PC-9 (cell line): ENCODE measurements at regions not wholly inside any gene's neighbourhood (a gene's known extent, or its start where the extent isn't known, plus 50 kb on each side); places are given as distances from the start of the nearest gene placed in this dataset.

ENCODE experiments used
- BruUV-seq: library from RNA; stranded (reverse); fragments of 400-500 nt; replicated peaks from 2 replicates; lab custom pipeline; 2021; lab: Mats Ljungman, UMichigan
- CTCF ChIA-PET: fragments of 300-600 bp; sonication (Branson Sonifier 250); formaldehyde crosslinking; loops from one replicate; lab custom pipeline; 2022; ENCODE audit warnings: antibody characterized with exemption; lab: Charles Lee
- POLR2A ChIA-PET: fragments of 300-600 bp; sonication (Branson Sonifier 250); formaldehyde crosslinking; loops from one replicate; lab custom pipeline; 2022; ENCODE audit warnings: antibody characterized with exemption; ENCODE audit not compliant: unreplicated experiment; lab: Charles Lee
- DNase-seq, 2 experiments: peaks; one replicate each; pipeline versions ENCODE4 v3.0.0 to v3.0.0-alpha.2; 2015 to 2022; ENCODE audit warnings: mixed read lengths in 1 of 2
- H2AFZ ChIP-seq: fragments of 200-600 bp; sonication (generic); 2 replicates; pipeline ENCODE4 v1.8.1; 2017; ENCODE audit warnings: antibody characterized with exemption
- H3F3A ChIP-seq: fragments of 200-600 bp; sonication (generic); 2 replicates; pipeline ENCODE4 v1.8.1; 2017; ENCODE audit warnings: antibody characterized with exemption, mild to moderate bottlenecking, low read depth; ENCODE audit not compliant: insufficient read depth
- H3K27ac ChIP-seq: fragments of 200-600 bp; sonication (generic); 2 replicates; pipeline ENCODE4 v1.6.1; 2016; ENCODE audit warnings: mixed run types
- H3K27me3 ChIP-seq: fragments of 200-600 bp; sonication (generic); 2 replicates; pipeline ENCODE4 v1.6.1; 2016; ENCODE audit warnings: low read depth, mixed run types; ENCODE audit not compliant: insufficient read depth
- H3K36me3 ChIP-seq: fragments of 200-600 bp; sonication (generic); 2 replicates; pipeline ENCODE4 v1.6.1; 2016; ENCODE audit warnings: low read depth, mixed run types
- H3K4me1 ChIP-seq: fragments of 200-600 bp; sonication (generic); replicated peaks from 2 replicates; pipeline ENCODE4 v1.6.1; 2016; ENCODE audit warnings: mixed run types; ENCODE audit not compliant: insufficient read depth
- H3K4me2 ChIP-seq: fragments of 200-600 bp; sonication (generic); 2 replicates; pipeline ENCODE4 v1.6.1; 2017; ENCODE audit warnings: mixed run types
- H3K4me3 ChIP-seq: fragments of 200-600 bp; sonication (generic); 2 replicates; pipeline ENCODE4 v1.6.1; 2016; ENCODE audit warnings: mixed run types
- H3K79me2 ChIP-seq: fragments of 200-600 bp; sonication (generic); 2 replicates; pipeline ENCODE4 v1.6.1; 2017; ENCODE audit warnings: low read depth, mixed run types
- H3K9me2 ChIP-seq: fragments of 200-600 bp; sonication (generic); 2 replicates; pipeline ENCODE4 v1.8.1; 2017; ENCODE audit warnings: mild to moderate bottlenecking; ENCODE audit not compliant: insufficient read depth
- H3K9me3 ChIP-seq: fragments of 200-600 bp; sonication (generic); 2 replicates; pipeline ENCODE4 v1.8.1; 2016; ENCODE audit warnings: low read depth; ENCODE audit not compliant: insufficient read depth
- H4K20me1 ChIP-seq: fragments of 200-600 bp; sonication (generic); 2 replicates; pipeline ENCODE4 v1.8.1; 2017; ENCODE audit not compliant: insufficient read depth
- EZH2 ChIP-seq: fragments of 200-600 bp; sonication (generic); IDR thresholded peaks from 2 replicates; pipeline ENCODE4 v1.8.0; 2017; ENCODE audit warnings: antibody characterized with exemption, low read depth
- intact Hi-C: fragments of 100-400 bp; cut with micrococcal nuclease; formaldehyde crosslinking; loops from one replicate; pipeline ENCODE4 v1.10.0; 2022; ENCODE audit not compliant: unreplicated experiment
- TF ChIP-seq, protein P1 (sequence below): fragments of 200-600 bp; sonication (generic); conservative IDR thresholded peaks from 2 replicates; pipeline ENCODE4 v1.6.1; 2017; ENCODE audit warnings: mixed run types, antibody characterized with exemption, mild to moderate bottlenecking, moderate library complexity

- H3K4me3 ChIP-seq, result no peak overlapping the region
- no peak for TF ChIP-seq EZH2
- TF ChIP-seq, protein P1, sequence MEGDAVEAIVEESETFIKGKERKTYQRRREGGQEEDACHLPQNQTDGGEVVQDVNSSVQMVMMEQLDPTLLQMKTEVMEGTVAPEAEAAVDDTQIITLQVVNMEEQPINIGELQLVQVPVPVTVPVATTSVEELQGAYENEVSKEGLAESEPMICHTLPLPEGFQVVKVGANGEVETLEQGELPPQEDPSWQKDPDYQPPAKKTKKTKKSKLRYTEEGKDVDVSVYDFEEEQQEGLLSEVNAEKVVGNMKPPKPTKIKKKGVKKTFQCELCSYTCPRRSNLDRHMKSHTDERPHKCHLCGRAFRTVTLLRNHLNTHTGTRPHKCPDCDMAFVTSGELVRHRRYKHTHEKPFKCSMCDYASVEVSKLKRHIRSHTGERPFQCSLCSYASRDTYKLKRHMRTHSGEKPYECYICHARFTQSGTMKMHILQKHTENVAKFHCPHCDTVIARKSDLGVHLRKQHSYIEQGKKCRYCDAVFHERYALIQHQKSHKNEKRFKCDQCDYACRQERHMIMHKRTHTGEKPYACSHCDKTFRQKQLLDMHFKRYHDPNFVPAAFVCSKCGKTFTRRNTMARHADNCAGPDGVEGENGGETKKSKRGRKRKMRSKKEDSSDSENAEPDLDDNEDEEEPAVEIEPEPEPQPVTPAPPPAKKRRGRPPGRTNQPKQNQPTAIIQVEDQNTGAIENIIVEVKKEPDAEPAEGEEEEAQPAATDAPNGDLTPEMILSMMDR, result no peak
- BruUV-seq, result no TSS peak
- no peaks in the 10 kb centered on the region for H3K36me3 ChIP-seq
- POLR2A ChIA-PET, result no interaction called here
- no peaks in the 10 kb centered on the region for H3K27me3 ChIP-seq
- H3F3A ChIP-seq, result no peaks in the 10 kb centered on the region
- H2AFZ ChIP-seq, result no peak overlapping the region
- no peaks in the 10 kb centered on the region for H3K4me1 ChIP-seq
- H3K9me3 ChIP-seq, result no peaks in the 10 kb centered on the region
- DNase-seq, result no peak
- no peak overlapping the region for H3K27ac ChIP-seq
- no peaks in the 10 kb centered on the region for H3K79me2 ChIP-seq
- H3K4me2 ChIP-seq, result no peak overlapping the region
- CTCF ChIA-PET, result no interaction called here
- intact Hi-C loops, result no loop called here
- no peaks in the 10 kb centered on the region for H4K20me1 ChIP-seq
- no peaks in the 10 kb centered on the region for H3K9me2 ChIP-seq
Observed at GRCh38 chr10:105969884-105970377, 1194.6 kb downstream of the SORCS1 start.

- POLR2A ChIA-PET, result no interaction called here
- DNase-seq, result no peak
- Histone ChIP-seq H3K79me2 (no peaks in the 10 kb centered on the region), H3K27ac (no peak overlapping the region), H4K20me1 (no peaks in the 10 kb centered on the region), H3K9me2 (no peaks in the 10 kb centered on the region), H3K4me1 (no peaks in the 10 kb centered on the region), H3K4me3 (no peak overlapping the region), H3F3A (no peaks in the 10 kb centered on the region), H3K4me2 (no peak overlapping the region), H3K27me3 (no peaks in the 10 kb centered on the region), H2AFZ (no peak overlapping the region), H3K36me3 (no peaks in the 10 kb centered on the region), H3K9me3 (no peaks in the 10 kb centered on the region)
- BruUV-seq, result no TSS peak
- intact Hi-C loops, result no loop called here
- no peak for TF ChIP-seq EZH2
- TF ChIP-seq, protein P1, result no peak
- CTCF ChIA-PET, result no interaction called here
Observed at GRCh38 chr10:105968666-105969065, 1195.8 kb downstream of the SORCS1 start.

- ChIA-PET CTCF (no interaction called here), POLR2A (no interaction called here)
- H3K36me3 ChIP-seq, result no peaks in the 10 kb centered on the region
- no peak overlapping the region for H3K4me2 ChIP-seq
- BruUV-seq, result no TSS peak
- no peak overlapping the region for H3K4me3 ChIP-seq
- no peaks in the 10 kb centered on the region for H3K27me3 ChIP-seq
- TF ChIP-seq, protein P1, result no peak
- TF ChIP-seq EZH2, result no peak
- no peaks in the 10 kb centered on the region for H3K79me2 ChIP-seq
- no peaks in the 10 kb centered on the region for H4K20me1 ChIP-seq
- H2AFZ ChIP-seq, result no peak overlapping the region
- no peaks in the 10 kb centered on the region for H3K9me3 ChIP-seq
- DNase-seq, result no peak
- no peaks in the 10 kb centered on the region for H3K4me1 ChIP-seq
- intact Hi-C loops, result no loop called here
- H3K9me2 ChIP-seq, result no peaks in the 10 kb centered on the region
- H3K27ac ChIP-seq, result no peak overlapping the region
- no peaks in the 10 kb centered on the region for H3F3A ChIP-seq
Observed at GRCh38 chr10:105967256-105967655, 1197.2 kb downstream of the SORCS1 start.
